HG03045 (cell line): ENCODE measurements at regions not wholly inside any gene's neighbourhood (a gene's known extent, or its start where the extent isn't known, plus 50 kb on each side); places are given as distances from the start of the nearest gene placed in this dataset.

ENCODE experiments used
- ATAC-seq: cut with Tn5 transposase; IDR thresholded peaks from one replicate; pipeline ENCODE4 v1.9.1; 2021; ENCODE audit warnings: mild to moderate bottlenecking, moderate library complexity; ENCODE audit not compliant: unreplicated experiment

- no peak for ATAC-seq
These were observed 250.1 kb downstream of the FAM170A start for GRCh38 chr5:119879446-119879845.

GRCh38 chr5:119895066-119895465, 265.7 kb downstream of the FAM170A start:
- no peak for ATAC-seq

- no peak for ATAC-seq
These were observed 267.6 kb downstream of the FAM170A start for GRCh38 chr5:119896826-119897536.

GRCh38 chr5:119897537-119898370, 268.4 kb downstream of the FAM170A start:
- ATAC-seq = no peak

- ATAC-seq = no peak
These were observed 270.6 kb downstream of the FAM170A start for GRCh38 chr5:119899981-119900380.

- no peak for ATAC-seq
These were observed 273.2 kb downstream of the FAM170A start for GRCh38 chr5:119902593-119902992.

- ATAC-seq = no peak
These were observed 284.1 kb downstream of the FAM170A start for GRCh38 chr5:119913425-119913824.

- no peak for ATAC-seq
These were observed 289.9 kb downstream of the FAM170A start for GRCh38 chr5:119919279-119919678.

GRCh38 chr5:119926301-119926700, 296.9 kb downstream of the FAM170A start:
- ATAC-seq = no peak

GRCh38 chr5:119928974-119929373, 299.6 kb downstream of the FAM170A start:
- no peak for ATAC-seq

- no peak for ATAC-seq
These were observed 301.1 kb downstream of the FAM170A start for GRCh38 chr5:119930490-119930889.

GRCh38 chr5:119943148-119943547, 313.8 kb downstream of the FAM170A start:
- ATAC-seq = no peak

- no peak for ATAC-seq
These were observed 316.3 kb downstream of the FAM170A start for GRCh38 chr5:119945691-119946090.

GRCh38 chr5:119948162-119948561, 318.8 kb downstream of the FAM170A start:
- ATAC-seq = no peak

GRCh38 chr5:119949426-119949999, 320.2 kb downstream of the FAM170A start:
- ATAC-seq = no peak

- ATAC-seq = no peak
These were observed 322.1 kb downstream of the FAM170A start for GRCh38 chr5:119951330-119951934.

GRCh38 chr5:119953474-119953873, 324.1 kb downstream of the FAM170A start:
- no peak for ATAC-seq

GRCh38 chr5:119954106-119954505, 324.7 kb downstream of the FAM170A start:
- ATAC-seq = no peak

- no peak for ATAC-seq
These were observed 332.6 kb downstream of the FAM170A start for GRCh38 chr5:119961993-119962392.

GRCh38 chr5:119966028-119966427, 336.7 kb downstream of the FAM170A start:
- ATAC-seq = no peak

- no peak for ATAC-seq
These were observed 339.3 kb downstream of the FAM170A start for GRCh38 chr5:119968690-119969089.
